C1 segment of cervical spinal cord (tissue), 14 donors: ENCODE measurements at regions not wholly inside any gene's neighbourhood (a gene's known extent, or its start where the extent isn't known, plus 50 kb on each side); places are given as distances from the start of the nearest gene placed in this dataset.

Source experiments
- DNase-seq, 14 donors: peaks; one replicate each; lab custom pipeline; 2025; lab: John Stamatoyannopoulos, UW

DNA sequence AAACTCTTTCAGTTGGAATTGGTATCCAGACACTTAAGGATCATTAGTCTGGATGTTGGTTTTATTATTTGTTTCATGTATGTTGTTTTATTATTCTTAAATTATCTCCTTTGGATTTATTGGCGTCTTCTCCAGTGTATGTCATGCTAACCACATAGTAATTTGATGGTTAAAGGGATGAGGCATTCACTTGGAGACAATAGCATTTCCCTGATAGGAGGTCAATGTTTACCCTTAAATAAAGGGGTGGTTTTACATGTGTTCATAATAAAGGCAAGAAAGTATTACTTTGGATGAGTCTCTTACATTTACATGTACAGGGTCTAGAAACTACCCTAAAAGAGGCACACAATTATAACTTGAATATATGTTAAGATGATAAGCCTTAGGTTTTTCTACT is 51.2 kb upstream of the RNF144B start:
- no peak for DNase-seq

GRCh38 chr6:18334251-18334650 is 52.9 kb upstream of the RNF144B start:
- no peak for DNase-seq

GRCh38 chr6:18330548-18331081 is 56.5 kb upstream of the RNF144B start:
- no peak for DNase-seq

DNA sequence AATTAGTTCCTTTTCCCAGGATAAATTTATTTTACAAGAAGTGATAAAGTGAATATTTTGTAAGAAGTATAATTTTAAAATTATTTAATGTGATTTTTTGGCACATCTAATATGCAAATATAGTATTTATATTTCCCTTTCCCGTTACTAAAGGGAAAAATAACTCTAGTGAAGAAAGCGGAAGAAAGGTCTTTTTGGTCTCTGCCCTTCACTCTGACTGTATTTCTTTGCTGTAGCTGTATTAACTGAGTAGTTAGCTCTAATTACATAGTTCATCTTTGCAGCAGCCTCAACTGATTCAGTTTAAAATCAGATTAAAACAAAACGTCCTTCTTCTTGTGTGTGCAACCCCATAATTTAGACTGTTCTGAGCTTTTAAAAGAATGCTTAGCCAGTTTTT is 57.4 kb upstream of the RNF144B start:
- no peak for DNase-seq

GRCh38 chr6:18328540-18328939 is 58.6 kb upstream of the RNF144B start:
- DNase-seq = no peak

DNA sequence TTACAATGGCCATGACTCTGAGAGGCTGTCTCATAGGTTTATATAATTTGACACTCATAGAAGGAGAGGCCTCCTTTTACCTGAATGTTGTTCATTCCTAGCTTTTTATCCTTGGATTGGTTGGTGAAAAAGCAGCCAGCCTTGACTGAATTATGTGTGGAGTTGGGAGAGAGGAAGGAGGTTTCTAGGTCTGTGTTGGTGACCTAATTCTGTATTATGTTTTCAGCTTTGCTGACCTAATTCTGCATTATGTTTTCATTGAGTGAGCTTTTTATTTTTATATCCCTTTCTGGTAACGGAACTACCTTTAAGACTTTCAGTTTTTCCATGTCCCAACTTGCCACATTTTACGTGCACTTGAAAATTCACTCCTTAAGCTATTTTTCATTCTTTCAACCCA is 59.1 kb upstream of the RNF144B start:
- DNase-seq = no peak

- DNase-seq = no peak
These were observed 59.5 kb upstream of the RNF144B start for GRCh38 chr6:18327626-18328025.

GRCh38 chr6:18326980-18327379 is 60.2 kb upstream of the RNF144B start:
- no peak for DNase-seq

DNA sequence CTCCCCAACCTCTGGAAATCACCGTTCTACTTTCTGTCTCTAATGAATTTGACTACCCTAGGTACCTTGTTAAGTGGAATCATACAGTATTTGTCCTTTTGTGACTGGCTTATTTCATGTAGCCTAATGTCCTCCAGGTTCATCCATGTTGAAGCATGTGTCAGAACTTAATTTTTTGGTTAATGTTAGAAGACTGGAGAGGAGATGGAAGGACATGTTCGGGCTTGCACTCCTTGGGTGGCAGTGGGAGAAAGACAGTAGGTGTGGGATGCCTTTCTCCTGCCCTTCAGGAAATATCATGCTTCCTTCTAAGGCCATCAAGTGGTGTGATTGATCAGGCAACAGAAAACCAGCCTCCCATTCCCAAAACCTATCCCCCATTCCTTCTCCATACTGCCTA is 61.1 kb upstream of the RNF144B start:
- no peak for DNase-seq

- DNase-seq = no peak
These were observed 60.3 kb upstream of the DEK start for GRCh38 chr6:18324706-18325042.

DNA sequence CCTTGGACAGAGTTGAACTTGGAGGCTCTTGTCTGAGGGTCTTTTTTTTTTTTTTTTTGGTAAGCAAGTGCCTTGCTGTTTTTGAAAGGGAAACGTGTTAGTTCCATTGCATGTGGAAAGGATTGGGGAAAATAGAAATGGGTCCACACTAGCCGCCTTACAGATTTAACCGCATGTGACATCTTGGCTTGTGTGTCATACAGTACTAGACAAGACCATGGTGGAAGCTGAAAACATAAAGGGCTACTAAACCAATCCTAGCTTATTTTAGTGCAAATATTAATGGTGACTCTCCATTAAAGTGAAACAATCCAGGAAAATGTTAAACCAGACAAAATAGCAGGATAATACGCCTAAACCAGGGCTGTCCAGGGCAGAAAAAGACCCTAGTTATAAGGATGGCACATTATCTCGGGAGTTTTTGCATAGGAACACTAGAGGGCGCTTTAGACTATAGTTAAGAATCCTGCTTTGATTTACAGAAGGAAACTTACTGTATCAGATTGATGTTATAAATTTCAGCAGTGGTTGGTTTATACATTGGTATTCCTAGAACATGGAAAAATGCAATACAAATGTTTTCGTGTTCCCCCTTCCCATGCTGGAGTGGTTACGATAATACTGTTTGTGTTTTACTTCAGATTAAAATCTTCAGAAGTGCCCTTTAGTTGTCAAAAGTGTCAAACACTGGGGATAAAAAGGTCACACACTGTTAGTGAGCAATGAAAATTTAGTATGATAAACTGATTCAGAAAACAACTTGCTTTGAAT is 59.8 kb upstream of the DEK start:
- peak in 1 of 14 donors; percentile 4 for DNase-seq

- no peak for DNase-seq
These were observed 53.5 kb upstream of the DEK start for GRCh38 chr6:18317850-18318249.

GRCh38 chr6:18314317-18314997 is 50.1 kb upstream of the DEK start:
- no peak for DNase-seq
